Memory B cell (primary cell): ENCODE measurements at regions not wholly inside any gene's neighbourhood (a gene's known extent, or its start where the extent isn't known, plus 50 kb on each side); places are given as distances from the start of the nearest gene placed in this dataset.

Experiments used
- ATAC-seq: fragments of 150-1000 bp; cut with Tn5 transposase; 2 replicates; pipeline ENCODE4 v1.10.0; 2021; ENCODE audit warnings: low read depth, mild to moderate bottlenecking, moderate library complexity
- DNase-seq, 2 donors: peaks; one replicate each; pipeline ENCODE4 v3.0.0; 2022; ENCODE audit warnings: low spot score in 2 of 2
- H3K27ac Mint-ChIP-seq: one replicate; pipeline ENCODE4 v1.8.0; 2022; ENCODE audit warnings: mild to moderate bottlenecking, moderate library complexity, mixed read lengths
- H3K27me3 Mint-ChIP-seq: one replicate; pipeline ENCODE4 v1.8.0; 2022; ENCODE audit warnings: mixed read lengths
- H3K36me3 Mint-ChIP-seq: one replicate; pipeline ENCODE4 v1.8.0; 2022; ENCODE audit warnings: mild to moderate bottlenecking, mixed read lengths
- H3K4me1 Mint-ChIP-seq: one replicate; pipeline ENCODE4 v1.8.0; 2022; ENCODE audit warnings: mixed read lengths
- H3K4me3 Mint-ChIP-seq: one replicate; pipeline ENCODE4 v1.8.0; 2022; ENCODE audit warnings: mild to moderate bottlenecking, moderate library complexity, mixed read lengths
- H3K9me3 Mint-ChIP-seq: one replicate; pipeline ENCODE4 v1.8.0; 2022; ENCODE audit warnings: mixed read lengths

DNA sequence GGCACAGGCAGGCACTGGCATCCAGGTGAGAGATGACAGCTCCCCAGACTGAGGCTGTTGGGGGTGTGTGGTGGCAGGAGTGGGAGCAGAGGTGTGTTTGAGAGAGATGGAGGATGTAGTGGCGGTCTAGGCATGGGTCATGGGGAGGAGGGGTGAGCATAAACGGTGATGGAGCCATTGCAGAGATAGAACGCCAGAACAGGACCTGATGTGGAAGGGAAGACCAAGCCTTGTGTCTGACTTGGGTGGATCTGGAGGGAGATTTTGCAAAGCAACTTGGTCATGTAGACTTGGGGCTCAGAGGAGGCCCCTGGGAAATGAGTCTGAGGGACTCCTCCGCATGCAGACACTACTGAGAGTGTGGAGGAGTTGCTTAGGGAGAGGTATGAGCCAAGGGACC lies 50.0 kb upstream of the CLDN5 start:
- Mint-ChIP-seq H3K9me3 (no peaks in the 10 kb centered on the region), H3K27ac (no peak overlapping the region), H3K27me3 (peaks cover 12% of the 10 kb centered on the region), H3K4me3 (no peak overlapping the region), H3K36me3 (no peaks in the 10 kb centered on the region), H3K4me1 (peaks cover 4% of the 10 kb centered on the region)
- ATAC-seq: no peak
- no peak for DNase-seq

DNA sequence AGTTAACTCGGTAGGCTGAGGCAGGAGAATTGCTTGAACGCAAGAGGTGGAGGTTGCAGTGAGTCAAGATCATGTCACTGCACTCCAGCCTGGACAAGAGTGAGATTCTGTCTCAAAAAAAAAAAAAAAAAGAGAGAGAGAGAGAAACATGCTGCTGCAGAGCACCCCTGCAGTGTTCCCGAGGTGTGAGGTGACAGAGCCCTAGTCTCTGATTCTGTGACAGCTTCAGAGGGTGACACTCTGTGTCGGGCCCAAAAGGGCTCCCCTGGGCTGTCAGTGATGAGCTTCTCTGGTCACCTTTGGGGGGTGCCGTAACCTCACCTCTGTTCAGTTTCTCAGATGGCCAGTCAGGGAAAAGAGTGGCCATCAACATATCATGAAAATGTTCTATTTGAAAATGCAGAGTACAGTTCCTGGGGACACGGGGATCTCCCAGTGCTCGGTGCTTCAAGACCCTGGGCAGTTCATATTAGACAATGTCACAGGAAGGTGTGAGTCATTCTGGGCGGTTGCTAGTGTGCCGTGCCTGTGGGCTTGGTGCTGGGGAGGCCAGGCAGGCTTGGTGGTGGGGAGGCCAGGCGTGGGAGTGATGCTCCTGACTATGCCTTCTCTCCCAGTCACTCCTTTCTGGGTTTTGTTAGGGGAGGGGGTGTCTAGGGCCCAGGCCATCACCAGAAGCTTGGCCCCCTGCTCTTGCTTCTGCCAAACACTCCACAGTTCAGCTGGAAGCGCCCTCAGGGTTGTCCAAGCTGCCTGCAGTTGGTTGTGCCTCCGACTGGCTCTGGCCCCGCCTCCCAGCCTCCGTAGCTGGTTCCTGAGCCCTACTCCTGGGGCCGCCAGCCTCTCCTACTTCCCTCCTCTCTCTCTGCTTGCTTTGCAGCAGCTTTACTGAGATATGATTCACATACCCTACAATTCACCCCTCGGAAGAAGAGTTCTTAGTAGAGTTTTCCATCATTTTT lies 52.5 kb upstream of the CLDN5 start:
- Mint-ChIP-seq H3K4me1 (peaks cover 11% of the 10 kb centered on the region), H3K4me3 (no peak overlapping the region), H3K27me3 (peaks cover 9% of the 10 kb centered on the region)

DNA sequence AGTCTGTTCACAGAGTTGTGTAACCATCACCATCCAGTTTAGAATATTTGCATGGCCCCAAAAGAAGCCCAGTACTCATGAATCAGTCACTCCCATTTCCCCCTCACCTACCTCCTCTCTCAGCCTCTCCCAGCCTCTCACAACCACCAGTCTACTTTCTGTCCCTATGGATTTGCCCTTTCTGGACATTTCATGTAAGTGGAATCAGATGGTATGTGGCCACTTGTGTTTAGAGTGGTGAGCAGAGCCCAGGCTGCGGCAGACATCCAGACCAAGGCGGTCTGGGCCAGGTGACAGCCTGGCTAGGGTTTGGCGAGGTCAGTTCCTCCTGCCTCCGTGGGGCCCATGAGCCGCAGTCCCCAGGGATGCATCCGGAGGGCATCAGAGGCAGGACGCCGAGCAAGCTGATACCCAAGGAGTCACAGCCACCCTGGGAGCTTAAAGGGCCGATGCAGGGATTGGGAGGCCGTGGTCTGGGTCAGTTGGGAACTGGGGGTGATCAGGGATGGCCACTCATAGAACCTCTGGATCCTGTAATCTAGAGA lies 53.3 kb upstream of the CLDN5 start:
- no peaks in the 10 kb centered on the region for H3K9me3 Mint-ChIP-seq
- DNase-seq: no peak
- H3K4me3 Mint-ChIP-seq: no peak overlapping the region
- no peak overlapping the region for H3K27ac Mint-ChIP-seq
- H3K4me1 Mint-ChIP-seq: peaks cover 11% of the 10 kb centered on the region
- H3K27me3 Mint-ChIP-seq: peaks cover 9% of the 10 kb centered on the region
- ATAC-seq: no peak
- no peaks in the 10 kb centered on the region for H3K36me3 Mint-ChIP-seq

More for the DNA sequence above, 52.5 kb upstream of the CLDN5 start:
- Mint-ChIP-seq H3K9me3 (no peaks in the 10 kb centered on the region), H3K27ac (no peak overlapping the region), H3K36me3 (no peaks in the 10 kb centered on the region)
- DNase-seq: no peak
- ATAC-seq: no peak

DNA sequence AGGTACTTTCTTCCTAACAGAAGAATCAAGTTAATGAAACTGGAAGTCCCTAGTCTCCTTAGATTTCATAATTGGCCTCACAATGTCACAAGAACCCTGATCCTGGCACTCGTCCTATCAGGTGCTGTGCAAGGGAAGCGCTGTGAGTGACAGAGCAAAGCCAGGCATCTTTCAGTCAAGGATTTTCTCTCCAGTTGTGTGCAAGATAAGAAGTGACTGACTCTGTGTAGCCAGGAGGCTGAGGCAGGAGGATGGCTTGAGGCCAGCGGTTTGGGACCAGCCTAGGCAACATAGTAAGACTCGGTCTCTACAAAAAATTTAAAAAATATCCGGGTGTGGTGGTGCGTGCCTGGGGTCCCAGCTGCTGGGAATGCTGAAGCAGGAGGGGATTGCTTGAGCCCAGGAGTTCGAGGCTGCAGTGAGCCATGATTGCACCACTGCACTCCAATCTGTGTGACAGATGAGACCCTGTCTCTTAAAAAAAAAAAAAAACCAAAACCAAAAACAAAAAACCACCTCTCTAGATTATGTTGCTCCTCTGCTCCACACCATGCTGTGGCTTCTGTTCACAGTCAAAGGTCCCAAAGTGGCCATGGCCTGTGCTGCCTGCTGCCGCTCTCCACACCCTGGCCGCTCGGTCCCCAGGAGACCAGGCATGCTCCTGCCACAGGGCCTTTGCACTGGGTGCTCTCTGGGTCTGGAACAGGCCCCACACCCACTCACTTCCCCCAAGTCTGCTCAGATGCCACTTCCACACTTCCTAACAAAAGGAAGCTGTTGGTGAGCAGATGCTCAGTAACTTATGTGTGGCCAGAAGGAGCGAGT lies 54.2 kb upstream of the CLDN5 start:
- Mint-ChIP-seq H3K9me3 (no peaks in the 10 kb centered on the region), H3K27me3 (peaks cover 9% of the 10 kb centered on the region), H3K36me3 (no peaks in the 10 kb centered on the region), H3K4me1 (peaks cover 11% of the 10 kb centered on the region), H3K4me3 (no peak overlapping the region), H3K27ac (no peak overlapping the region)
- no peak for DNase-seq
- ATAC-seq: no peak

DNA sequence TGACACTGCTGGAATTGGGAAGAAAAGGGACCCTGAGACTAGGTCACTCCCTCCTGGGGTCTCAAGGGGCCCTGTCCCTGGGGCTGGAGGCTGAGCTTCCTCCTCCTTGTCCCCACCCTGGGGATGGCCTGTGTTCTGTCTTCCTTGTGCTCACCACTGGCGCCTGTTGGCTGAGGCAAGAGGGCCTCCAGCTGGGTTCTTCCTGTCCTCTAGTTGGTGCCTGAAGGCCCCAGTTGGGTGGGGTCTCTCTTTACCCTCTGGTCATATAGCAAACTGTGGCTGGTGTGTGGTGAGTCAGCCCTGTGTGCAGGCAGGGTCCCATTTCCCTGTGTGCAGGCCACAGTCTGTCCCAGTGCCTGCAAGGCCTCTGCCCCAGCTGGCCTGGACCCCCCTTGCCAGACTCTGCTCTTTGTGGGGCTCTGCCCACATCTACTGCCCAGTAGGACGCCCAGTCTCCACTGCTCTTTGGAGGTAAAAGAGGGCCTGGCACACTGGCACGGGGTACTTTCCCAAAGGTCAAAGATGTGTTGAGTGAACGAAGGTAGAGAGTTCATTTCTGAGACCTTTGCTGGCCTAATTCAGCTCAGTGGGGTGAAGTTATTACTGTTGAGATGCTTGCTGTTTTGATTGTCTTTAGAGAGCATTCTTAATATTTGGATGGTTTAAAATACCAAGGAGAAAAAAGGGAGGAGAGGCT lies 55.1 kb upstream of the CLDN5 start:
- Mint-ChIP-seq H3K27ac (no peak overlapping the region), H3K27me3 (peaks cover 2% of the 10 kb centered on the region), H3K36me3 (no peaks in the 10 kb centered on the region), H3K9me3 (no peaks in the 10 kb centered on the region), H3K4me1 (peaks cover 11% of the 10 kb centered on the region), H3K4me3 (no peak overlapping the region)
- DNase-seq (no peak), ATAC-seq (no peak)

DNA sequence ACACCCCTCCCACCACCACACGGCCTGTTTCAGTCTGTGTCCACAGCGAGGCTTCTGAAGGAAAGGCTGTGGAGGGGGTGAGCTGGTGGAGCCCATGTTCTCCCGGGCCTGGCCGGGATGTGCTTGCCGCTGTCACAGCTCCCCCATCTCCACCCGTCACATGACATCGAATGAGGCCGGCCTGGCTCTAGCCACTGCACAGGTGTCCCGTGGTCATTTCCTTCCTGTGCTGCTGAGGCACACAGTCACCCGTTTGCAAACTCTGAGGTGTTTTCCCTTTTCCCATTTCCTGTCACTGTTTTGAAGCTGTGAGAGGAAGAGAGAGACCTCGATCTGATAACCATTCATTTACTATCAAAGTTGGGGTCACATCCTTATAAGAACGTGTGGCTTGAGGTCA lies 55.7 kb upstream of the CLDN5 start:
- H3K4me1 Mint-ChIP-seq: peaks cover 11% of the 10 kb centered on the region
- no peaks in the 10 kb centered on the region for H3K9me3 Mint-ChIP-seq
- ATAC-seq: peak; percentile 34
- no peak for DNase-seq
- H3K36me3 Mint-ChIP-seq: no peaks in the 10 kb centered on the region
- H3K27ac Mint-ChIP-seq: no peak overlapping the region
- H3K4me3 Mint-ChIP-seq: no peak overlapping the region
- H3K27me3 Mint-ChIP-seq: peaks cover 2% of the 10 kb centered on the region

DNA sequence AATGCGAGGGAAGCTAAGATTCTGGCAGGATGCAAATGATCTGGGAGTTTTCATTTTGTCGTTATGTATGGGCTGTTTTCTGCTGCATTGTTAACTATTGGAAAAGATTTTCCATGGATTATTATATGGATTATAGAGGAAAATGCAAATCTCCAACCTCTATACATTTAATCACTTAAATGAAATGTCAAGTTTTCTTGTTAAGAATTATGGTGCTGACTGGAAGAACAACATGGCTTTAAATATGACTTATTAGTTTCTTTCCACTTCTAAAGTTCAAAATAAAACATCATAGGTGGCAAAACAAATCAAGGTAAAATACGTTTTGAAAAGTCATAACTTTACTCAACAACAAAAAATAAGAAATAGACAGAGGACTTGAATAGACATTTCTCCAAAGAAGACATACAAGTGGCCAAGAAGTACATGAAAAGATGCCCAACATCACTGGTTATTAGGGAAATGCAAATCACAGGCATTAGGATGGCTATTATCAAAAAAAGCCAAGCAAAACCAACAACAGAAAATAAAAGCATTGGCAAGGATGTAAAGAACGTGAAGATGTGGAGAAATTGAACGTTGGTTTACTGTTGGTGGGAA lies 56.2 kb upstream of the CLDN5 start:
- Mint-ChIP-seq H3K36me3 (no peaks in the 10 kb centered on the region), H3K4me1 (peaks cover 11% of the 10 kb centered on the region), H3K4me3 (no peak overlapping the region), H3K27ac (no peak overlapping the region), H3K27me3 (peaks cover 2% of the 10 kb centered on the region), H3K9me3 (no peaks in the 10 kb centered on the region)
- ATAC-seq: no peak
- no peak for DNase-seq

DNA sequence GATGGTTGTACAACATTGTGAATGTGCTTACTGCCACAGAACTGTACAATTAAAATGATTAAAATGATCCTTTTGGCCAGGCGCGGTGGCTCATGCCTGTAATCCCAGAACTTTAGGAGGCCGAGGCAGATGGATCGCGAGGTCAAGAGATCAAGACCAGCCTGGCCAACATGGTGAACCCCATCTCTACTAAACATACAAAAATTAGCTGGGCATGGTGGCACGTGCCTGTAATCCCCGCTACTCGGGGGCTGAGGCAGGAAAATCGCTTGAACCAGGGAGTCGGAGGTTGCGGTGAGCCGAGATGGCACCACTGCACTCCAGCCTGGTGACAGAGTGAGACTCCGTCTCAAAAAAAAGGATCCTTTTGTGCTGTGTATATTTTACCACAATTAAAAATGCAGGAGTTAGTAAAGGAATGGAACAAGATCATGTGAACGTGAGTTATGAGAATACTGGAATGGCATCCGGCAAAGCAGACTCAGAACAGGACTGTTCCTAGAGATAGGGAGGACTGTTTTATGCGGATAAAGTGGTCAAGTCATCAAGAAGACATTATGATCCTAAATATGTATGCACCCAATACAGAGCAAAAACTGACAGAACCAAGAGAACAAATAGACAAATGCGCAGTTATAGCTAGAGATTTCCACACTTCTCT lies 58.0 kb upstream of the CLDN5 start:
- Mint-ChIP-seq H3K4me3 (no peak overlapping the region), H3K27ac (no peak overlapping the region), H3K4me1 (peaks cover 11% of the 10 kb centered on the region)

DNA sequence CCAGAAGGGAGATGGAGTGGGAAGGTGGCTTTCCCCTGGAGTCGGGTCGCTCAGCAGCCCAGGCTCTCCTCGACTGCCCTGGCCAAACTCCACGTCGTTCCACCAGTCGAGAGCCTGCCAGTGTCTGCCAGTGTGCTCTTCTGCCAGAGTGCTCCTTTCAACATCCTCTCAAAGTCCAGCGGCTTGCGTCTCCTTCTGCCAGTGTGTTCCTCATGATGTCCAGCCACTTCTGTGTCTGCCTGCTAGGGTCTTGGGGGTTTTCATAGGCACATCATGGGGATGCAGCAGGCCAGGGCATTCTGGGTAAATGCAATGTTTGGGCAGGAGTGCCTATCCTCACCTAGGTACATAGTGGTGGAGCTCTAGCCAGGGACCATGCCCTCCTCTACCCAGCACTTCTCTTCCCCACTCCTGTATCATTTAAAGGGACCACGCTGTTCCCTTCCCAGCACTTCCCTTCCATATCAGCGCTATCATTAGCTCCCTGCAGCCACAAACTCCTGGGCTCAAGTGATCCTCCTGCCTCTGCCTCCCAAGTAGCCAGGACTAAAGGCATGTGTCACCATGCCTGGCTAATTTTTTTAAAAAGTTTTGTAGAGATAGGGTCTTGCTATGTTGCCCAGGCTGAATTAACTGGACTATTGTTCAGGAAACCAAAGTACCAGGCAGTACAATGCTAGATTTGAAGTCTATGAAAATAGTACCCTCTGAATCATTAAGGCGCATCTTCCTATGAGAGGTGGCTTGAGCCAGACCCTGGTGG lies 62.9 kb upstream of the CLDN5 start:
- Mint-ChIP-seq H3K4me1 (no peaks in the 10 kb centered on the region), H3K27me3 (peaks cover 7% of the 10 kb centered on the region), H3K36me3 (no peaks in the 10 kb centered on the region), H3K4me3 (no peak overlapping the region), H3K27ac (no peak overlapping the region), H3K9me3 (no peaks in the 10 kb centered on the region)
- DNase-seq: no peak
- ATAC-seq: no peak

More for the DNA sequence above, 58.0 kb upstream of the CLDN5 start:
- no peaks in the 10 kb centered on the region for H3K36me3 Mint-ChIP-seq
- ATAC-seq (no peak), DNase-seq (no peak)
- H3K27me3 Mint-ChIP-seq: no peaks in the 10 kb centered on the region
- no peaks in the 10 kb centered on the region for H3K9me3 Mint-ChIP-seq

DNA sequence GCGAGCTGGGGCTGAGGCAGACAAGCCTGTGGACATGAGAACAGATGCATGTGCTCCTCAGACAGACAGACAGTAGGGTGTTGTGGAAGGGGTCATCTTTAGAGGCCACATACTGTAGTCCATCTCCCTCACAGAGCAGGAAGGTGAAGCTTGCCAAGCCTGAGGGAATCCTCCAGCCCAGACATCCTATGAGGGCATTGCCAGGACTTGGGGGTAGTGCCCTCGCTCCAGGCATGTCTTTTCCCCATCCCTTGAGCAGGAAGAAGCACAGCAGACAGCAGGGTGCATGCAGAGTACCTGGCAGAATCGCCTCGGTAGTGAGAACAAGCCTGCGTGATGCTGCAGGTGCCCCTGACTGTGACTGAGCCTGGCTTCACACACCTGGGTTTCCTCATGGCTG lies 66.5 kb upstream of the CLDN5 start:
- DNase-seq: no peak
- no peak overlapping the region for H3K4me3 Mint-ChIP-seq
- no peak overlapping the region for H3K27ac Mint-ChIP-seq
- no peak for ATAC-seq
- peaks cover 5% of the 10 kb centered on the region for H3K4me1 Mint-ChIP-seq
- peaks cover 11% of the 10 kb centered on the region for H3K27me3 Mint-ChIP-seq
- H3K9me3 Mint-ChIP-seq: no peaks in the 10 kb centered on the region
- H3K36me3 Mint-ChIP-seq: no peaks in the 10 kb centered on the region

DNA sequence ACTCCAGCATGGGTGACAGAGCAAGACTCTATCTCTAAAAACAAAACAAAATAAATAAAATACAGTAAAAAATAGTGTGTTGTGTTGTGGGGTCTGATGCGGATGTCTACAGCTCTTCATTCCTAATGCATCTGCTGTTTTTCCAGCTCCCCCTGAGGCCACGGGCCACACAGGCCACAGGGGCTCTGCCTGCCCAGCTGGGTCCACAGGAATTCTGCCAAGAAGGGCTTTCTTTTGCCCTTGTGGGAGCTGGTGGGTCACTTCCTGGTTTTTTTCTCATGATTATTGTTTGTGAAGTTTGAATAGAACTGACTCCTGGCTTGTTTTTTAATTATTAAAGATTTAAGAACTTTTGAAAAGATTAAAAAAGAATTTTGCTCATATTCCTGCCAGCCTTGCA lies 67.4 kb upstream of the CLDN5 start:
- Mint-ChIP-seq H3K27me3 (peaks cover 11% of the 10 kb centered on the region), H3K4me1 (peaks cover 6% of the 10 kb centered on the region), H3K36me3 (no peaks in the 10 kb centered on the region), H3K27ac (no peak overlapping the region), H3K4me3 (no peak overlapping the region), H3K9me3 (no peaks in the 10 kb centered on the region)
- DNase-seq (no peak), ATAC-seq (no peak)

DNA sequence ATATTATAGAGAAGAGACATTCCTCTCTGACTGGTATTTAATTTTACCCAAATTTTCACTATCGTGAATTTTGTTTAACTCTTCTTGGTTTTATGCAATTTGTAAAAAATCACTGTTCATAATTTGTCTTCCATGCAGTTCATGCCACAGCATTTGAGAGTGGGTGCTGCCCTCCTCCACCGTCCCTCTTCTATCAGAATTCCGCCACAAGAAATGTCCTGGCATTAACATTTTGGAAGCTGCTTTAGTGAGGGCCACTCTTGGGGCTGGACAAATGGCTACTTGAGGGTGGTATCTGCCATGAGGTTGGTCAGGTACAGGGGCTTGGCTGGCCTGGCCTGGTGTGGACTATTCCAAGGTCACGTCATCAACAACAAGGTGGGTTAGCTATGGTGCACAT lies 68.3 kb upstream of the CLDN5 start:
- H3K36me3 Mint-ChIP-seq: no peaks in the 10 kb centered on the region
- peaks cover 11% of the 10 kb centered on the region for H3K27me3 Mint-ChIP-seq
- H3K27ac Mint-ChIP-seq: no peak overlapping the region
- H3K9me3 Mint-ChIP-seq: no peaks in the 10 kb centered on the region
- DNase-seq: no peak
- H3K4me3 Mint-ChIP-seq: no peak overlapping the region
- ATAC-seq: no peak
- H3K4me1 Mint-ChIP-seq: peaks cover 9% of the 10 kb centered on the region
